RWPE1 (cell line): ENCODE measurements at regions not wholly inside any gene's neighbourhood (a gene's known extent, or its start where the extent isn't known, plus 50 kb on each side); places are given as distances from the start of the nearest gene placed in this dataset.

Experiments used
- CTCF ChIA-PET: fragments of 350-600 bp; sonication (Branson Sonifier 250); formaldehyde crosslinking; extraction: SDS; loops from one replicate; lab custom pipeline; 2021; lab: Yijun Ruan, JAX
- POLR2A ChIA-PET: fragments of 400-600 bp; formaldehyde crosslinking; extraction: SDS; loops from one replicate; lab custom pipeline; 2020; ENCODE audit warnings: antibody characterized with exemption; ENCODE audit not compliant: low non-redundant PET; lab: Yijun Ruan, JAX
- DNase-seq: peaks from one replicate; pipeline ENCODE4 v3.0.0; 2012; ENCODE audit warnings: low spot score
- H3K27ac ChIP-seq: fragments of 450-650 bp; 2 replicates; pipeline ENCODE4 v1.5.1; 2017
- CTCF ChIP-seq: fragments of 450-650 bp; conservative IDR thresholded peaks from 2 replicates; pipeline ENCODE4 v1.5.1; 2017; ENCODE audit warnings: low read depth, mild to moderate bottlenecking

- TF ChIP-seq CTCF = no peak
- CTCF ChIA-PET = no interaction called here
- POLR2A ChIA-PET = no interaction called here
- DNase-seq = no peak
- no peak overlapping the region for H3K27ac ChIP-seq
Observed at GRCh38 chr7:35348611-35349400, 94.9 kb upstream of the TBX20 start.

GRCh38 chr7:35342786-35343185 is 88.9 kb upstream of the TBX20 start:
- DNase-seq = no peak
- CTCF ChIA-PET = no interaction called here
- no peak for TF ChIP-seq CTCF
- no peak overlapping the region for H3K27ac ChIP-seq
- POLR2A ChIA-PET = no interaction called here

- DNase-seq = no peak
Observed at GRCh38 chr7:35339811-35340210, 85.9 kb upstream of the TBX20 start.

GRCh38 chr7:35336444-35336843 is 82.5 kb upstream of the TBX20 start:
- H3K27ac ChIP-seq = no peak overlapping the region
- no peak for DNase-seq
- POLR2A ChIA-PET = no interaction called here
- CTCF ChIA-PET = no interaction called here
- TF ChIP-seq CTCF = no peak

More at GRCh38 chr7:35339811-35340210, 85.9 kb upstream of the TBX20 start:
- ChIA-PET CTCF (interaction anchor here (0.7 kb wide), 1 partner anchor 15 kb away, joined by 3 read pairs; no protein-coding TSS in a partner anchor), POLR2A (no interaction called here)
- no peak for TF ChIP-seq CTCF
- H3K27ac ChIP-seq = no peak overlapping the region

GRCh38 chr7:35334506-35334905 is 80.6 kb upstream of the TBX20 start:
- H3K27ac ChIP-seq = no peak overlapping the region
- no peak for DNase-seq
- no peak for TF ChIP-seq CTCF
- ChIA-PET CTCF (interaction anchor here (0.6 kb wide), 1 partner anchor 290 kb away, joined by 7 read pairs; no protein-coding TSS in a partner anchor), POLR2A (interaction anchor here (0.6 kb wide), 1 partner anchor 22 kb away, joined by 3 read pairs; no protein-coding TSS in a partner anchor)

- no peak for TF ChIP-seq CTCF
- H3K27ac ChIP-seq = no peak overlapping the region
- no peak for DNase-seq
- POLR2A ChIA-PET = no interaction called here
- CTCF ChIA-PET = no interaction called here
Observed at GRCh38 chr7:35333265-35333664, 79.4 kb upstream of the TBX20 start.
